ENCODE measurements at regions not wholly inside any gene's neighbourhood (a gene's known extent, or its start where the extent isn't known, plus 50 kb on each side); places are given as distances from the start of the nearest gene placed in this dataset.

GRCh38 chr11:76268498-76268897 is 62.2 kb upstream of the WNT11 start:
- no peak overlapping the region for H3K4me3 ChIP-seq (ENCODE audit: low read depth, low read length)
- no peak for TF ChIP-seq CTCF (IDR thresholded peaks at IDR 0.05; ENCODE audit: borderline replicate concordance, insufficient read depth, low read depth, low read length)

GRCh38 chr11:76267556-76267955 is 61.3 kb upstream of the WNT11 start:
- no peak for TF ChIP-seq CTCF (IDR thresholded peaks at IDR 0.05; ENCODE audit: borderline replicate concordance, insufficient read depth, low read depth, low read length)

GRCh38 chr11:76266286-76267100 is 60.2 kb upstream of the WNT11 start:
- no peak for TF ChIP-seq CTCF (IDR thresholded peaks at IDR 0.05; ENCODE audit: borderline replicate concordance, insufficient read depth, low read depth, low read length)
- H3K4me3 ChIP-seq (ENCODE audit: low read depth, low read length), result no peak overlapping the region

More at GRCh38 chr11:76267556-76267955, 61.3 kb upstream of the WNT11 start:
- H3K4me3 ChIP-seq (ENCODE audit: low read depth, low read length), result no peak overlapping the region

GRCh38 chr11:76265771-76266241 is 59.5 kb upstream of the WNT11 start:
- no peak overlapping the region for H3K4me3 ChIP-seq (ENCODE audit: low read depth, low read length)
- TF ChIP-seq CTCF (IDR thresholded peaks at IDR 0.05; ENCODE audit: borderline replicate concordance, insufficient read depth, low read depth, low read length), result no peak

- no peak for TF ChIP-seq CTCF (IDR thresholded peaks at IDR 0.05; ENCODE audit: borderline replicate concordance, insufficient read depth, low read depth, low read length)
These were observed 57.4 kb upstream of the WNT11 start for GRCh38 chr11:76263657-76264056.

GRCh38 chr11:76263166-76263565 is 56.9 kb upstream of the WNT11 start:
- H3K4me3 ChIP-seq (ENCODE audit: low read depth, low read length), result no peak overlapping the region
- TF ChIP-seq CTCF (IDR thresholded peaks at IDR 0.05; ENCODE audit: borderline replicate concordance, insufficient read depth, low read depth, low read length), result no peak

More at GRCh38 chr11:76263657-76264056, 57.4 kb upstream of the WNT11 start:
- H3K4me3 ChIP-seq (ENCODE audit: low read depth, low read length), result no peak overlapping the region

Measured in GM12875 (cell line).